ENCODE measurements at regions not wholly inside any gene's neighbourhood (a gene's known extent, or its start where the extent isn't known, plus 50 kb on each side); places are given as distances from the start of the nearest gene placed in this dataset.

DNA sequence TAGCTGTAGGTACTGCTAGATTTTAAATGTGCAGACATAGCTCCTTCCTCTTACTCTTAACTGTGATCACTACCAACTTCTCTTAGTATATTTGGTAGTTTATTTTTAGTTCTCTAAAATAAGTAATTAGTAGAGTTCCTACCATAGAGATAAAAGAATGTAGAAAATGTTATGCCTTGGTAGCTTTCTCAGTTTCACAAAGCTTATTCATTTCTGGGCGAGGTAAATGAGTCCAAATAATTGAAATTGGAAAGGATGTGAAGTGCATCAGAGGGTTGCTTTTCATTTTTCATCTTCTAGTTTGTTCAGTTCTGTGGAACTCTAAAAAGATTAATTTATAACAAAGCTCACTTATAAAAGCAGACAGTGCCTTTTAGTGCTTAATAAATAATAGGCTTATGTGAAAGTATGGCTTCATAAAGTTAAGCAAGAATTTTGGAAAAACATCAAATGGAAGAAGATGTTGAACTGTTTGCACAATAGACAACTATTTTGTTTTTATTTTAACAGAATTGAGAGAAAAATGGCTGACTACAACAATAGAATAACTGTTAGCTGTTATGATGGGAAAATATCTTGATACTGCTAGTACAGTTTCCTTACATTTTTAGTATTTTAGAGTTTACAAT lies 303.7 kb downstream of the UTRN start:
- Mint-ChIP-seq H3K36me3 (peaks cover 15% of the 10 kb centered on the region), H3K9me3 (no peaks in the 10 kb centered on the region), H3K27ac (no peak overlapping the region), H3K4me1 (no peaks in the 10 kb centered on the region), H3K4me3 (no peak overlapping the region), H3K27me3 (no peaks in the 10 kb centered on the region)
- peak; percentile 81 for ATAC-seq

- peaks cover 1% of the 10 kb centered on the region for H3K4me1 Mint-ChIP-seq
- H3K4me3 Mint-ChIP-seq: no peak overlapping the region
- no peaks in the 10 kb centered on the region for H3K27me3 Mint-ChIP-seq
These were observed 305.4 kb downstream of the UTRN start for GRCh38 chr6:144590532-144590931.

GRCh38 chr6:144593392-144593791 lies 308.3 kb downstream of the UTRN start:
- peaks cover 8% of the 10 kb centered on the region for H3K4me1 Mint-ChIP-seq
- no peak overlapping the region for H3K4me3 Mint-ChIP-seq
- no peak for ATAC-seq
- no peaks in the 10 kb centered on the region for H3K27me3 Mint-ChIP-seq
- H3K36me3 Mint-ChIP-seq: peaks cover 26% of the 10 kb centered on the region
- H3K9me3 Mint-ChIP-seq: no peaks in the 10 kb centered on the region
- H3K27ac Mint-ChIP-seq: no peak overlapping the region

More at GRCh38 chr6:144590532-144590931, 305.4 kb downstream of the UTRN start:
- no peak overlapping the region for H3K27ac Mint-ChIP-seq
- H3K36me3 Mint-ChIP-seq: peaks cover 16% of the 10 kb centered on the region
- no peaks in the 10 kb centered on the region for H3K9me3 Mint-ChIP-seq
- ATAC-seq: no peak

DNA sequence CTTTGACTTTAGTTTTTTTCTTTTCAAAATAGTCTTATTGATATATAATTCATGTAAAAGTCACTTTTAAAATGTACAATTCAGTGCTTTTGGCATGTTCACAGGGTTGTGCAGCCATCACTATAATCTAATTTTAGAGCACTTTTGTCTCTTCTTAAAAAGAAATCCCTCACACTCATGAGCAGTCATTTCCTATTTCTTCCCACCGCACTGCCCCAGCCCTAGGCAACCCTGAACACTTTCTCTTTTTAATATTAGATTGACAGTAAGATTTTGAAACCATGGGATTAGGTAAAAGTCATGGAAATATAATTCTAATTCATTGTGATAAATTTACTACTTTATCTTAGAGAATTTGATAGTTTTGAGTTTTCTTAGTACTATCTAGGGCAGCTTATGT lies 309.4 kb downstream of the UTRN start:
- H3K36me3 Mint-ChIP-seq: peaks cover 32% of the 10 kb centered on the region
- H3K27me3 Mint-ChIP-seq: no peaks in the 10 kb centered on the region
- H3K9me3 Mint-ChIP-seq: no peaks in the 10 kb centered on the region
- H3K27ac Mint-ChIP-seq: no peak overlapping the region
- no peak for ATAC-seq
- H3K4me1 Mint-ChIP-seq: peaks cover 8% of the 10 kb centered on the region
- no peak overlapping the region for H3K4me3 Mint-ChIP-seq

DNA sequence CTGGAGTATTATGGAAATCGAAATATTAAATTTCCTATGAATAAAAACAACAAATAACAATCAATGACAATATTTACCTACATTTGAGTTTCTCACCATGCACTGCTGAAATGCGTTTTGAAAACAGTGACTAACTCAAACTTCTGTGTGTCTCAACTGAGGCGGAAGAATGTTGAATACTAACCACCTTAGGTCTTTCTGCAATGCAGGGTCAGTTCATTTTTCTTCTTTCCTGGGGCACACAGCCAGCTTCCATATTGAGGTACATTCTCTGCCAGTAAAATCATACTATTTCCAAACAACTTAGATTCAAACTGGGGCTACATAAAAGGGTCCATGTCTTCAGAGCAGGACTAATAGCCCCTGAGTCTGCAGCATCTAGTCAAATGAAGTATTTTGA lies 310.1 kb downstream of the UTRN start:
- no peak for ATAC-seq
- Mint-ChIP-seq H3K4me1 (peaks cover 8% of the 10 kb centered on the region), H3K4me3 (no peak overlapping the region), H3K27me3 (no peaks in the 10 kb centered on the region), H3K9me3 (peaks cover 3% of the 10 kb centered on the region), H3K27ac (no peak overlapping the region), H3K36me3 (peaks cover 38% of the 10 kb centered on the region)

GRCh38 chr6:144597511-144597910 lies 312.4 kb downstream of the UTRN start:
- ATAC-seq: no peak
- Mint-ChIP-seq H3K4me3 (no peak overlapping the region), H3K27ac (no peak overlapping the region)

GRCh38 chr6:144599615-144600014 lies 314.5 kb downstream of the UTRN start:
- H3K9me3 Mint-ChIP-seq: peaks cover 3% of the 10 kb centered on the region
- no peak overlapping the region for H3K4me3 Mint-ChIP-seq
- H3K27me3 Mint-ChIP-seq: no peaks in the 10 kb centered on the region
- ATAC-seq: no peak
- H3K36me3 Mint-ChIP-seq: peaks cover 44% of the 10 kb centered on the region
- H3K4me1 Mint-ChIP-seq: peaks cover 8% of the 10 kb centered on the region
- no peak overlapping the region for H3K27ac Mint-ChIP-seq

More at GRCh38 chr6:144597511-144597910, 312.4 kb downstream of the UTRN start:
- H3K4me1 Mint-ChIP-seq: peaks cover 8% of the 10 kb centered on the region
- no peaks in the 10 kb centered on the region for H3K27me3 Mint-ChIP-seq
- H3K36me3 Mint-ChIP-seq: peaks cover 52% of the 10 kb centered on the region
- H3K9me3 Mint-ChIP-seq: peaks cover 3% of the 10 kb centered on the region

DNA sequence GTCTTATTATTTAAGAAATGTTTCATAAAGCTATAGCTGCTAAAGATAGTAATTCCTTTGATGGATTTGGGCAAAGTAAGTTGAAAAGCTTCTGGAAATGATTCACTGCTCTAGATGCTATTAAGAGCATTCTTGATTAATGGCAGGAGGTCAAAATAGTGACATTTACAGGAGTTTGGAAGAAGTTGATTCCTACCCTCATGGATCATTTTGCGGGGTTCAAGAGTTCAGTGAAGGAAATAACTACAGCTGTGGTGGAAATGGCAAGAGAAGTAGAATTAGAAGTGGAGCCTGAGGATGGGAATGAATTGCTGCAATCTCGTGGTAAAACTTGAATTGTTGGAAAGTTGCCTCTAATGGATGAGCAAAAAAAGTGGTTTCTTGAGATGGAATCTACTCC lies 316.1 kb downstream of the UTRN start:
- Mint-ChIP-seq H3K27me3 (no peaks in the 10 kb centered on the region), H3K4me1 (no peaks in the 10 kb centered on the region), H3K9me3 (peaks cover 3% of the 10 kb centered on the region), H3K4me3 (no peak overlapping the region), H3K27ac (no peak overlapping the region), H3K36me3 (peaks cover 41% of the 10 kb centered on the region)
- ATAC-seq: no peak

DNA sequence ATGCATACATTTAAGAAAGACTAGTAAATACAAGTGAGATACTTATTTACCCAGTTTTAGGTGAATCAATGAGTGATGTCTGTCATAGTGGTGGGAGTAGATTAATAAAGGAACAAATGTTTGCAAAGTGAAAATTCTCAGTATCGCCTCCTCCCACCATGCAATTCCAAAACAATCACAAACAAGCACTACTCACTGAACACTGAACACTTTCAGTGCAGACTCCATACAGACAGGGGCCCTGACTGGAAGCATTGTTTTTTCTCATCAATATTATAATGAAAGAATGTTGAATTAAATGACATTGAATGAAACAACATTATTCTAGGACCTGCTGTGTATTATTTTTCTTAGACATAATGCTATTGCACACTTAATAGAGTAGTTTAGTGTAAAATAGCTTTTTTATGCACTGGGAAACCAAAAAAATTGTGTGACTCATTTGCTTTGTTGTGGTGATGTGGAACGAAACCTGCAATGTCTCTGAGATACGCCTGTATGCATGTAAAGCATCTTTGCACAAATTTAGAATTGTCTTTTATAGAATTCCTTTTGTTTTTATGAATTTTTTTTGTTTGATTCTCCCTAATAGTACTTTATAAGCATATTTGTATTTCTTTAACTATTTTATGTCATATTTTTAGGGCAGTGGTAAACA lies 317.5 kb downstream of the UTRN start:
- ATAC-seq: no peak
- Mint-ChIP-seq H3K4me1 (no peaks in the 10 kb centered on the region), H3K9me3 (peaks cover 3% of the 10 kb centered on the region), H3K27ac (no peak overlapping the region), H3K36me3 (peaks cover 46% of the 10 kb centered on the region), H3K27me3 (no peaks in the 10 kb centered on the region), H3K4me3 (no peak overlapping the region)

DNA sequence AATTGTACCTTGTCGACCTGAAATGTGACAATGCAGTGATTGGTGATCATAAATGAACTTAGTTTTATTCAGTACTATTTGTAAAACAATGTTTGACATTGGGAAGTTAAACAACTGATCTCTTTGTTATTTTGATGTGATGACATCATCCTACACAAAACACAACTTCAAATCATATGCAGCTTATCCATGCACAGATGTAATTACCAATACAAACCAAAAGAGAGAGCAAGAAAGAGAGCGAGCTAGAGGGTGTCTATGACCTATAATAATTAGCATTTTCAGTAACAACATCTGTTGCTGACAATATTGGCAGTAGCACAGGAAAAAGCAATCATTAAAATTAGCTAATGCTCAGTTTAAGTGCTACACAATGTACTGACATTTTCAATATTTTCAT lies 320.9 kb downstream of the UTRN start:
- H3K36me3 Mint-ChIP-seq: peaks cover 44% of the 10 kb centered on the region
- no peak for ATAC-seq
- peaks cover 23% of the 10 kb centered on the region for H3K4me1 Mint-ChIP-seq
- H3K27me3 Mint-ChIP-seq: no peaks in the 10 kb centered on the region
- H3K9me3 Mint-ChIP-seq: no peaks in the 10 kb centered on the region
- no peak overlapping the region for H3K4me3 Mint-ChIP-seq
- no peak overlapping the region for H3K27ac Mint-ChIP-seq

DNA sequence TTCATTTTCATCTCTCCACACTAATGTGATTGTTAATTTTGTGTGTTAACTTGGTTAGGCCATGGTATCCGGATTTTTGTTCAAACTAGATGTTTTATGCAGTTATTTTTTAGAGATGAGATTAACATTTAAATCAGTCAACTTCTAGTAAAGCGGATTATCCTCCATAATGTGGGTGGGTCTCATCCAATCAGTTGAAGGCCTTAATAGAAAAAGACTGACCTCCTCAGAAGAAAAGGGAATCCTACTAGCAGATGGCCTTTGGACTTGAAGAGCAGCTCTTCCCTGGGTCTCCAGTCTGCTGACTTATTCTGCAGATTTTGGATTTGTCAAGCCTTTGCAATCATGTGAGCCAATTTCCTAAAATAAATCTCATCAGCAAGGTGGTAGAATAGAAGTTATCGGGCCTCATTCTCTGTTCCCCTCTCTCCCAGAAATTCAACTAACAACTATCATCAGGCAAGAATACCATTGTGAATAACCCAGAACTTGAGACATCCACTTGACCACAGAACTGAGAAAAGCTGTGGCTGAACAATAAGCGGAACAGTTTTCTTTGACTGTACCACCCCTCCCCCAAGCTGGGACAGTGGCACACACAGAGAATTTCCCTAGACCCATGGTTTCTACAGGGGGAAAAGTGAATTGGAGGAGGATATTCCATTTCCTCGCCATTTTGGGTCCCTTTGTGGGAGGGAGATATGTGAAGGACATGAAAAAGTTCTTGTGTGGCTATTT lies 323.0 kb downstream of the UTRN start:
- no peaks in the 10 kb centered on the region for H3K9me3 Mint-ChIP-seq
- peaks cover 42% of the 10 kb centered on the region for H3K36me3 Mint-ChIP-seq
- ATAC-seq: no peak

GRCh38 chr6:144612811-144613210 lies 327.7 kb downstream of the UTRN start:
- H3K4me1 Mint-ChIP-seq: peaks cover 36% of the 10 kb centered on the region
- H3K9me3 Mint-ChIP-seq: no peaks in the 10 kb centered on the region
- H3K27ac Mint-ChIP-seq: no peak overlapping the region
- no peak overlapping the region for H3K4me3 Mint-ChIP-seq
- H3K36me3 Mint-ChIP-seq: peaks cover 41% of the 10 kb centered on the region
- ATAC-seq: no peak
- H3K27me3 Mint-ChIP-seq: no peaks in the 10 kb centered on the region

More for the DNA sequence above, 323.0 kb downstream of the UTRN start:
- peaks cover 28% of the 10 kb centered on the region for H3K4me1 Mint-ChIP-seq
- H3K27me3 Mint-ChIP-seq: no peaks in the 10 kb centered on the region
- no peak overlapping the region for H3K27ac Mint-ChIP-seq
- no peak overlapping the region for H3K4me3 Mint-ChIP-seq

- H3K27ac Mint-ChIP-seq: no peak overlapping the region
- peaks cover 28% of the 10 kb centered on the region for H3K4me1 Mint-ChIP-seq
- H3K9me3 Mint-ChIP-seq: no peaks in the 10 kb centered on the region
- ATAC-seq: no peak
- H3K36me3 Mint-ChIP-seq: peaks cover 30% of the 10 kb centered on the region
- H3K4me3 Mint-ChIP-seq: no peak overlapping the region
- H3K27me3 Mint-ChIP-seq: no peaks in the 10 kb centered on the region
These were observed 328.7 kb downstream of the UTRN start for GRCh38 chr6:144613859-144614258.

DNA sequence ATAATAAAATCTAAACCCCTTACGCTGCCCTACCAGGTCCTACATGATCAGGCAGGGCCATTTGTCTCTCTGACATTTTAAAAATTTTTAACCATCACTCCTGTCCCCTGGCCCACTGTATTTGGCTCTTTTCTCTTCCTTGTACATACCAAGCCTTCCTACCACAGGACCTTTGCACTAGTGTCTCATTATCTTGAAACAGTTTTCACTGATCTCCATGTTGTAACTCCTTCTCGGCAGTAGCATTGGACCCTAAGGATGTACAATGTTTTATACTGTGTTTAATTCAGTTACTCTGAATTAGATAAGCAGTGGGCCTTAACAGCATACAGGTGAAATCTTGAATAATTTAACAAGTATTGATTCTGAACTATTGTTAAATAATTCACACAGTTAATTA lies 330.7 kb downstream of the UTRN start:
- no peak overlapping the region for H3K27ac Mint-ChIP-seq
- H3K27me3 Mint-ChIP-seq: no peaks in the 10 kb centered on the region
- no peak overlapping the region for H3K4me3 Mint-ChIP-seq
- ATAC-seq: no peak
- H3K9me3 Mint-ChIP-seq: no peaks in the 10 kb centered on the region
- peaks cover 20% of the 10 kb centered on the region for H3K4me1 Mint-ChIP-seq
- peaks cover 16% of the 10 kb centered on the region for H3K36me3 Mint-ChIP-seq

- no peaks in the 10 kb centered on the region for H3K27me3 Mint-ChIP-seq
- H3K27ac Mint-ChIP-seq: no peak overlapping the region
- peaks cover 16% of the 10 kb centered on the region for H3K36me3 Mint-ChIP-seq
- H3K4me1 Mint-ChIP-seq: peaks cover 26% of the 10 kb centered on the region
- H3K4me3 Mint-ChIP-seq: no peak overlapping the region
- no peak for ATAC-seq
- H3K9me3 Mint-ChIP-seq: no peaks in the 10 kb centered on the region
These were observed 332.1 kb downstream of the UTRN start for GRCh38 chr6:144617191-144617590.

- Mint-ChIP-seq H3K4me3 (no peak overlapping the region), H3K36me3 (peaks cover 16% of the 10 kb centered on the region), H3K27me3 (no peaks in the 10 kb centered on the region), H3K27ac (no peak overlapping the region), H3K9me3 (no peaks in the 10 kb centered on the region), H3K4me1 (peaks cover 22% of the 10 kb centered on the region)
- ATAC-seq: no peak
These were observed 332.6 kb downstream of the UTRN start for GRCh38 chr6:144617708-144618107.

Measured in stimulated activated memory B cell treated with anti-CD40 and anti-IgM and Interleukin-4, amounts not matched to agents 10 μg/mL and 1 μg/mL and 100 μg/mL, for 72 hours (primary cell).